Ishikawa (cell line): ENCODE measurements at regions not wholly inside any gene's neighbourhood (a gene's known extent, or its start where the extent isn't known, plus 50 kb on each side); places are given as distances from the start of the nearest gene placed in this dataset.

Experiments used
- CEBPB ChIP-seq: IDR thresholded peaks from 2 replicates; pipeline ENCODE4 v1.6.1; 2012
- CREB1 ChIP-seq: IDR thresholded peaks from 2 replicates; pipeline ENCODE4 v1.6.1; 2012; ENCODE audit warnings: low read depth
- EGR1 ChIP-seq: IDR thresholded peaks from 2 replicates; pipeline ENCODE4 v1.6.1; 2012
- EP300 ChIP-seq: IDR thresholded peaks from 2 replicates; pipeline ENCODE4 v1.6.1; 2012; ENCODE audit warnings: borderline replicate concordance
- FOXM1 ChIP-seq: IDR thresholded peaks from 2 replicates; pipeline ENCODE4 v1.6.1; 2012; ENCODE audit warnings: low read depth, borderline replicate concordance
- MAX ChIP-seq: IDR thresholded peaks from 2 replicates; pipeline ENCODE4 v1.6.1; 2012
- NFIC ChIP-seq: IDR thresholded peaks from 2 replicates; pipeline ENCODE4 v1.6.1; 2012
- RAD21 ChIP-seq: IDR thresholded peaks from 2 replicates; pipeline ENCODE4 v1.6.1; 2012; ENCODE audit warnings: low read depth
- REST ChIP-seq: IDR thresholded peaks from 2 replicates; pipeline ENCODE4 v1.6.1; 2012; ENCODE audit warnings: low read depth, mild to moderate bottlenecking
- TAF1 ChIP-seq: IDR thresholded peaks from 2 replicates; pipeline ENCODE4 v1.6.1; 2012; ENCODE audit warnings: low read depth, mild to moderate bottlenecking
- TCF12 ChIP-seq: IDR thresholded peaks from 2 replicates; pipeline ENCODE4 v1.6.1; 2012; ENCODE audit warnings: low read depth
- TEAD4 ChIP-seq: IDR thresholded peaks from 2 replicates; pipeline ENCODE4 v1.6.1; 2012
- USF1 ChIP-seq: IDR thresholded peaks from 2 replicates; pipeline ENCODE4 v1.6.1; 2012
- YY1 ChIP-seq: IDR thresholded peaks from 2 replicates; pipeline ENCODE4 v1.6.1; 2012; ENCODE audit warnings: low read depth
- ZBTB7A ChIP-seq: IDR thresholded peaks from 2 replicates; pipeline ENCODE4 v1.6.1; 2012; ENCODE audit warnings: low read depth

GRCh38 chr10:128915630-128916029 is 551.4 kb upstream of the MGMT start:
- TF ChIP-seq ZBTB7A = no peak
- TF ChIP-seq CREB1 = no peak
- TF ChIP-seq TCF12 = no peak
- no peak for TF ChIP-seq FOXM1
- no peak for TF ChIP-seq TAF1

- TF ChIP-seq ZBTB7A (no peak), TAF1 (no peak), EGR1 (no peak), CEBPB (no peak), NFIC (no peak), MAX (no peak), TCF12 (no peak), RAD21 (no peak), TEAD4 (no peak), USF1 (no peak), EP300 (no peak), FOXM1 (no peak), CREB1 (no peak), YY1 (no peak), REST (no peak)
These were observed 550.7 kb upstream of the MGMT start for GRCh38 chr10:128916383-128916782.

- TF ChIP-seq TAF1 = no peak
- TF ChIP-seq TEAD4 = no peak
- TF ChIP-seq TCF12 = no peak
- no peak for TF ChIP-seq RAD21
- TF ChIP-seq MAX = no peak
- TF ChIP-seq ZBTB7A = no peak
These were observed 545.5 kb upstream of the MGMT start for GRCh38 chr10:128921389-128922022.

- TF ChIP-seq CREB1 (no peak), ZBTB7A (no peak), FOXM1 (no peak), TAF1 (no peak), NFIC (no peak), USF1 (no peak), MAX (no peak), YY1 (no peak), TCF12 (no peak)
These were observed 544.9 kb upstream of the MGMT start for GRCh38 chr10:128922172-128922571.

- TF ChIP-seq FOXM1 (no peak), CREB1 (no peak), YY1 (no peak), NFIC (no peak), RAD21 (no peak), TCF12 (no peak), MAX (no peak), REST (no peak), TAF1 (no peak), EP300 (no peak), TEAD4 (no peak), ZBTB7A (no peak)
These were observed 544.3 kb upstream of the MGMT start for GRCh38 chr10:128922619-128923196.

GRCh38 chr10:128924918-128925317 is 542.1 kb upstream of the MGMT start:
- TF ChIP-seq EGR1 (no peak), ZBTB7A (no peak), TEAD4 (no peak), NFIC (no peak), REST (no peak), YY1 (no peak), USF1 (no peak), MAX (no peak), RAD21 (no peak), FOXM1 (no peak), TCF12 (no peak), EP300 (no peak), CREB1 (no peak), CEBPB (no peak), TAF1 (no peak)
